IMR-90 (cell line): ENCODE measurements at regions not wholly inside any gene's neighbourhood (a gene's known extent, or its start where the extent isn't known, plus 50 kb on each side); places are given as distances from the start of the nearest gene placed in this dataset.

Experiments used
- ATAC-seq: fragments of 200-7000 bp; cut with Tn5 transposase; 2 replicates; pipeline ENCODE4 v1.9.1; 2020; ENCODE audit warnings: low read depth, mild to moderate bottlenecking, moderate library complexity
- BruUV-seq: library from RNA; stranded (reverse); fragments of 400-500 nt; replicated peaks from 2 replicates; lab custom pipeline; 2021; lab: Mats Ljungman, UMichigan
- CTCF ChIA-PET: fragments of 300-600 bp; formaldehyde crosslinking; extraction: SDS; loops from one replicate; lab custom pipeline; 2021; ENCODE audit warnings: antibody characterized with exemption; lab: Yijun Ruan, JAX
- POLR2A ChIA-PET: fragments of 300-600 bp; sonication (Branson Sonifier 250); formaldehyde crosslinking; loops from one replicate; lab custom pipeline; 2022; ENCODE audit warnings: antibody characterized with exemption; ENCODE audit not compliant: unreplicated experiment; lab: Charles Lee
- DNase-seq: peaks from one replicate; pipeline ENCODE4 v3.0.0; 2013
- H2AFZ ChIP-seq: replicated peaks from 2 replicates; pipeline ENCODE3; 2013; ENCODE audit warnings: low read length, mild to moderate bottlenecking; ENCODE audit not compliant: poor library complexity
- H2AK5ac ChIP-seq: 2 replicates; pipeline ENCODE4 v1.6.1; 2013; ENCODE audit warnings: low read depth, low read length, inconsistent platforms
- H2AK9ac ChIP-seq: replicated peaks from 2 replicates; pipeline ENCODE3; 2013; ENCODE audit warnings: mild to moderate bottlenecking, low read depth, low read length, moderate library complexity; ENCODE audit not compliant: poor library complexity
- H2BK120ac ChIP-seq: 2 replicates; pipeline ENCODE4 v1.6.1; 2013; ENCODE audit warnings: low read depth, low read length, inconsistent platforms
- H2BK15ac ChIP-seq: 3 replicates; pipeline ENCODE4 v1.6.1; 2013; ENCODE audit warnings: low read depth, low read length, inconsistent platforms
- H2BK20ac ChIP-seq: 2 replicates; pipeline ENCODE4 v1.6.1; 2013; ENCODE audit warnings: low read depth, mild to moderate bottlenecking, inconsistent platforms, low read length, moderate library complexity
- H2BK5ac ChIP-seq: 2 replicates; pipeline ENCODE4 v1.6.1; 2013; ENCODE audit warnings: mild to moderate bottlenecking, low read depth, low read length, inconsistent platforms; ENCODE audit not compliant: poor library complexity, severe bottlenecking
- H3K14ac ChIP-seq: replicated peaks from 2 replicates; pipeline ENCODE4 v1.6.1; 2013; ENCODE audit warnings: low read depth, low read length, inconsistent platforms
- H3K18ac ChIP-seq: 2 replicates; pipeline ENCODE4 v1.6.1; 2013; ENCODE audit warnings: low read depth, low read length, control low read depth
- H3K23ac ChIP-seq: 2 replicates; pipeline ENCODE4 v1.6.1; 2013; ENCODE audit warnings: low read depth, low read length, inconsistent platforms
- H3K27ac ChIP-seq: 2 replicates; pipeline ENCODE4 v1.5.1; 2013; ENCODE audit warnings: mild to moderate bottlenecking, control low read depth, low read length; ENCODE audit not compliant: insufficient read depth
- H3K27me3 ChIP-seq: 2 replicates; pipeline ENCODE4 v1.6.1; 2013; ENCODE audit warnings: low read length; ENCODE audit not compliant: control insufficient read depth, insufficient read depth
- H3K36me3 ChIP-seq: 2 replicates; pipeline ENCODE4 v1.6.1; 2013; ENCODE audit warnings: low read length, mixed read lengths; ENCODE audit not compliant: control insufficient read depth, insufficient read depth
- H3K4ac ChIP-seq: 2 replicates; pipeline ENCODE4 v1.6.1; 2013; ENCODE audit warnings: low read depth, low read length, inconsistent platforms
- H3K4me1 ChIP-seq: 2 replicates; pipeline ENCODE4 v1.6.1; 2013; ENCODE audit warnings: low read length, mixed read lengths; ENCODE audit not compliant: control insufficient read depth, insufficient read depth
- H3K4me2 ChIP-seq: 2 replicates; pipeline ENCODE4 v1.6.1; 2013; ENCODE audit warnings: low read depth, mild to moderate bottlenecking, control low read depth, low read length, moderate library complexity
- H3K4me3 ChIP-seq: 2 replicates; pipeline ENCODE4 v1.5.1; 2013; ENCODE audit warnings: low read depth, mild to moderate bottlenecking, control low read depth, low read length, moderate library complexity; ENCODE audit not compliant: insufficient read depth
- H3K56ac ChIP-seq: 2 replicates; pipeline ENCODE4 v1.6.1; 2013; ENCODE audit warnings: low read length, inconsistent platforms; ENCODE audit not compliant: insufficient read depth; ENCODE audit errors: extremely low read depth
- H3K79me1 ChIP-seq, 2 experiments: 2 replicates each; pipeline ENCODE4 v1.6.1; 2013; ENCODE audit warnings: low read length in 2 of 2, inconsistent platforms in 1 of 2, low read depth in 1 of 2
- H3K9ac ChIP-seq: 2 replicates; pipeline ENCODE4 v1.6.1; 2013; ENCODE audit warnings: low read depth, low read length, control low read depth
- H3K9me1 ChIP-seq: 2 replicates; pipeline ENCODE4 v1.6.1; 2013; ENCODE audit warnings: low read length, inconsistent platforms; ENCODE audit not compliant: insufficient read depth
- H3K9me3 ChIP-seq: 2 replicates; pipeline ENCODE4 v1.6.1; 2013; ENCODE audit warnings: low read length; ENCODE audit not compliant: control insufficient read depth, insufficient read depth
- H4K20me1 ChIP-seq: 2 replicates; pipeline ENCODE4 v1.6.1; 2013; ENCODE audit warnings: low read length, inconsistent platforms; ENCODE audit not compliant: insufficient read depth
- H4K5ac ChIP-seq: 2 replicates; pipeline ENCODE4 v1.6.1; 2013; ENCODE audit warnings: mild to moderate bottlenecking, low read depth, low read length, control low read depth
- H4K8ac ChIP-seq, 2 experiments: 2 replicates each; pipeline ENCODE4 v1.6.1; 2013; ENCODE audit warnings: low read depth in 2 of 2, low read length in 2 of 2, control low read depth in 1 of 2, inconsistent platforms in 1 of 2
- H4K91ac ChIP-seq: 2 replicates; pipeline ENCODE4 v1.6.1; 2013; ENCODE audit warnings: low read depth, low read length, inconsistent platforms; ENCODE audit not compliant: insufficient read depth
- BHLHE40 ChIP-seq: fragments of 150-350 bp; IDR thresholded peaks from 2 replicates; pipeline ENCODE4 v1.6.1; 2016; ENCODE audit warnings: mild to moderate bottlenecking, low read depth, low read length
- CEBPB ChIP-seq: IDR thresholded peaks from 2 replicates; pipeline ENCODE4 v1.6.1; 2012; ENCODE audit warnings: low read depth, low read length, improper control_type of control experiment
- CHD1 ChIP-seq: IDR thresholded peaks from 2 replicates; pipeline ENCODE4 v1.6.1; 2012; ENCODE audit warnings: low read depth, low read length, improper control_type of control experiment
- CTCF ChIP-seq: conservative IDR thresholded peaks from 2 replicates; pipeline ENCODE4 v1.5.1; 2012; ENCODE audit warnings: mild to moderate bottlenecking, low read depth, low read length, improper control_type of control experiment
- ELK1 ChIP-seq: fragments of 150-350 bp; IDR thresholded peaks from 2 replicates; pipeline ENCODE4 v1.6.1; 2016; ENCODE audit warnings: low read depth, mild to moderate bottlenecking, low read length, moderate library complexity, borderline replicate concordance
- FOS ChIP-seq: fragments of 150-350 bp; IDR thresholded peaks from 2 replicates; pipeline ENCODE4 v1.6.1; 2016; ENCODE audit warnings: low read depth, low read length
- MAFK ChIP-seq: IDR thresholded peaks from 2 replicates; pipeline ENCODE4 v1.6.1; 2012; ENCODE audit warnings: low read depth, low read length, improper control_type of control experiment
- MAZ ChIP-seq: IDR thresholded peaks from 2 replicates; pipeline ENCODE4 v1.6.1; 2012; ENCODE audit warnings: low read depth, mild to moderate bottlenecking, low read length, improper control_type of control experiment, moderate library complexity, borderline replicate concordance
- MXI1 ChIP-seq: IDR thresholded peaks from 2 replicates; pipeline ENCODE4 v1.6.1; 2012; ENCODE audit warnings: low read depth, mild to moderate bottlenecking, low read length, moderate library complexity, borderline replicate concordance
- POLR2A ChIP-seq: IDR thresholded peaks from 2 replicates; pipeline ENCODE4 v1.6.1; 2012; ENCODE audit warnings: mild to moderate bottlenecking, low read depth, low read length
- RAD21 ChIP-seq: IDR thresholded peaks from 2 replicates; pipeline ENCODE4 v1.6.1; 2012; ENCODE audit warnings: low read length, improper control_type of control experiment
- RCOR1 ChIP-seq: IDR thresholded peaks from 2 replicates; pipeline ENCODE4 v1.6.1; 2012; ENCODE audit warnings: mild to moderate bottlenecking, low read length, improper control_type of control experiment; ENCODE audit not compliant: insufficient replicate concordance
- RFX5 ChIP-seq: IDR thresholded peaks from 2 replicates; pipeline ENCODE4 v1.8.0; 2012; ENCODE audit warnings: low read depth, mild to moderate bottlenecking, low read length, moderate library complexity
- WGBS, 2 experiments: methylation state at CpG; one replicate each; pipeline versions ENCODE4 v1.1.5 to v1.1.7; 2013; ENCODE audit warnings: missing lambda C conversion rate in 2 of 2; ENCODE audit not compliant: insufficient read length in 1 of 2; ENCODE audit errors: extremely low coverage in 2 of 2; 5-methylcytosine and 5-hydroxymethylcytosine counted together
- dilution Hi-C: fragments of 300-500 bp; cut with HindIII; formaldehyde crosslinking; loops from one replicate; pipeline ENCODE4 v1.14.3; 2018; ENCODE audit warnings: low sequenced_read_pairs; ENCODE audit not compliant: unreplicated experiment
- in situ Hi-C: fragments of 300-500 bp; cut with MboI; formaldehyde crosslinking; loops from 3 replicates; pipeline ENCODE4 v1.14.3; 2019; ENCODE audit warnings: low sequenced_read_pairs, inconsistent platforms, mixed read lengths
- intact Hi-C: fragments of 100-400 bp; cut with micrococcal nuclease; formaldehyde crosslinking; loops from 2 replicates; pipeline ENCODE4 v1.10.0; 2022
- TF ChIP-seq, protein P1 (sequence below): fragments of 150-350 bp; IDR thresholded peaks from 2 replicates; pipeline ENCODE4 v1.6.1; 2017; ENCODE audit warnings: mild to moderate bottlenecking, antibody characterized with exemption, low read length, low read depth

- Histone ChIP-seq H3K9me1 (peaks cover 7% of the 10 kb centered on the region; the same call in 1 of the 2 replicates), H3K23ac (no peak overlapping the region), H3K36me3 (no peaks in the 10 kb centered on the region), H4K20me1 (no peaks in the 10 kb centered on the region), H3K56ac (no peak overlapping the region), H3K27ac (no peak overlapping the region), H4K91ac (no peak overlapping the region), H3K4me3 (no peak overlapping the region), H3K4me2 (no peak overlapping the region), H3K9ac (no peak overlapping the region), H2BK120ac (no peak overlapping the region), H4K8ac (no peak overlapping the region), H3K9me3 (peaks cover 12% of the 10 kb centered on the region), H2AK9ac (no peak overlapping the region), H2AK5ac (no peak overlapping the region), H2BK15ac (no peak overlapping the region), H3K79me1 (no peaks in the 10 kb centered on the region), H2BK5ac (no peak overlapping the region), H3K27me3 (peaks cover 62% of the 10 kb centered on the region), H3K4ac (no peak overlapping the region), H4K5ac (no peak overlapping the region), H3K14ac (no peak overlapping the region), H3K4me1 (no peaks in the 10 kb centered on the region), H2BK20ac (no peak overlapping the region), H2AFZ (no peak overlapping the region), H3K18ac (no peak overlapping the region)
- DNase-seq (no peak), ATAC-seq (no peak)
- in situ Hi-C loops (no loop called here), intact Hi-C loops (no loop called here), dilution Hi-C loops (no loop called here)
- TF ChIP-seq RFX5 = no peak
- no peak for TF ChIP-seq FOS
- TF ChIP-seq ELK1 = no peak
- TF ChIP-seq BHLHE40 = no peak
- no peak for TF ChIP-seq POLR2A
- TF ChIP-seq MAFK = no peak
- no peak for TF ChIP-seq CEBPB
- no peak for TF ChIP-seq CTCF
- TF ChIP-seq RCOR1 = no peak
- TF ChIP-seq RAD21 = no peak
- TF ChIP-seq, protein P1, sequence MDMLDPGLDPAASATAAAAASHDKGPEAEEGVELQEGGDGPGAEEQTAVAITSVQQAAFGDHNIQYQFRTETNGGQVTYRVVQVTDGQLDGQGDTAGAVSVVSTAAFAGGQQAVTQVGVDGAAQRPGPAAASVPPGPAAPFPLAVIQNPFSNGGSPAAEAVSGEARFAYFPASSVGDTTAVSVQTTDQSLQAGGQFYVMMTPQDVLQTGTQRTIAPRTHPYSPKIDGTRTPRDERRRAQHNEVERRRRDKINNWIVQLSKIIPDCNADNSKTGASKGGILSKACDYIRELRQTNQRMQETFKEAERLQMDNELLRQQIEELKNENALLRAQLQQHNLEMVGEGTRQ = no peak
- TF ChIP-seq MXI1 = no peak
- no peak for TF ChIP-seq CHD1
- no peak for TF ChIP-seq MAZ
- POLR2A ChIA-PET = no interaction called here
- WGBS, 2 experiments = no CpG with 5 or more reads among the region's 3 CpGs
- no TSS peak for BruUV-seq
- CTCF ChIA-PET = no interaction called here
These were observed 431.9 kb downstream of the MIAT start for GRCh38 chr22:27089264-27089663.
